ENCODE measurements at regions not wholly inside any gene's neighbourhood (a gene's known extent, or its start where the extent isn't known, plus 50 kb on each side); places are given as distances from the start of the nearest gene placed in this dataset.

DNA sequence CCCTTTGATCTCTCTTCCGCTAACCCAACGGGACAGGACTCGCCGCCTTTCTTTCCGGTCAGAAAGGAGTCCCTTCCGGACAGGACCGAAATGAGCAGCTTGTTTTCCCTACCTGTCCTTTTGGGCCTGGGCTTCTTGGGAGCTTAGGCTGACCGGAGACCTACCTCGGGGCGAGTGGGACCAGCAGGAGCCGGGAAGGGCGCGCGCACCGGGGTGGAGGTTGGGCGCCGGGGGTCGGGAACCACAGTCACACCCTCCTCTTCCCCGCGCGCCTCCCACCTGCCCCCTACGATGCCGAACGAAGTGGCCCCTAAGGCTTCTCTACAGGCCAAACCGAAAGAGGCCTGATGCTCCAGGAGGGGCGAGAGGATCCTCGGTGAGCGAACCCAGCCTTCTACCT lies 95.2 kb downstream of the PRKAB2 start:
- TF ChIP-seq POLR2AphosphoS5 (IDR thresholded peaks at IDR 0.05; ENCODE audit: low read depth, low read length) (no peak), SIN3A (IDR thresholded peaks at IDR 0.05; ENCODE audit: borderline replicate concordance, insufficient read depth, low read length) (no peak), TAF1 (IDR thresholded peaks at IDR 0.05; ENCODE audit: borderline replicate concordance, insufficient read depth, low read length) (no peak)
- TF ChIP-seq, protein P1, sequence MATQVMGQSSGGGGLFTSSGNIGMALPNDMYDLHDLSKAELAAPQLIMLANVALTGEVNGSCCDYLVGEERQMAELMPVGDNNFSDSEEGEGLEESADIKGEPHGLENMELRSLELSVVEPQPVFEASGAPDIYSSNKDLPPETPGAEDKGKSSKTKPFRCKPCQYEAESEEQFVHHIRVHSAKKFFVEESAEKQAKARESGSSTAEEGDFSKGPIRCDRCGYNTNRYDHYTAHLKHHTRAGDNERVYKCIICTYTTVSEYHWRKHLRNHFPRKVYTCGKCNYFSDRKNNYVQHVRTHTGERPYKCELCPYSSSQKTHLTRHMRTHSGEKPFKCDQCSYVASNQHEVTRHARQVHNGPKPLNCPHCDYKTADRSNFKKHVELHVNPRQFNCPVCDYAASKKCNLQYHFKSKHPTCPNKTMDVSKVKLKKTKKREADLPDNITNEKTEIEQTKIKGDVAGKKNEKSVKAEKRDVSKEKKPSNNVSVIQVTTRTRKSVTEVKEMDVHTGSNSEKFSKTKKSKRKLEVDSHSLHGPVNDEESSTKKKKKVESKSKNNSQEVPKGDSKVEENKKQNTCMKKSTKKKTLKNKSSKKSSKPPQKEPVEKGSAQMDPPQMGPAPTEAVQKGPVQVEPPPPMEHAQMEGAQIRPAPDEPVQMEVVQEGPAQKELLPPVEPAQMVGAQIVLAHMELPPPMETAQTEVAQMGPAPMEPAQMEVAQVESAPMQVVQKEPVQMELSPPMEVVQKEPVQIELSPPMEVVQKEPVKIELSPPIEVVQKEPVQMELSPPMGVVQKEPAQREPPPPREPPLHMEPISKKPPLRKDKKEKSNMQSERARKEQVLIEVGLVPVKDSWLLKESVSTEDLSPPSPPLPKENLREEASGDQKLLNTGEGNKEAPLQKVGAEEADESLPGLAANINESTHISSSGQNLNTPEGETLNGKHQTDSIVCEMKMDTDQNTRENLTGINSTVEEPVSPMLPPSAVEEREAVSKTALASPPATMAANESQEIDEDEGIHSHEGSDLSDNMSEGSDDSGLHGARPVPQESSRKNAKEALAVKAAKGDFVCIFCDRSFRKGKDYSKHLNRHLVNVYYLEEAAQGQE (IDR thresholded peaks at IDR 0.05; ENCODE audit: insufficient read depth in 1 of 2, low read depth in 2 of 2, low read length in 2 of 2), result no peak

DNA sequence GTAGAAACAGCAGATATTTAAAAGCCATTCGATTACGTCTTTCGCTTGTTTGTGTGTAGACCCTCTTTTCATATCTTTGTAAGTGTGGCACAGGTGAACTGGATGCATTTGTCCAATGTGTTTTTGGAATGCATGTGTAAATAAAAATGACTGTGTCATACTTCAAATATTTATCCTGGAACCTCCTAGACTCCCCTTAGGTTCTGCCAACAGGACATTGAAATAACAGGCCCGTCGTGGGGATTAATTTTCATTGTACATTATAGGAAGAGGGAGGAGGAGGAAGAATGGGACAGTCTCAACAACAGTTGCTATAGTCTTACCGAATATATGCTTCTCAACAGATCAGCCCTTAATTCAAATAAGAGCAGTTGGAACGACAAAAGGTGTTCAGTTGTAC lies 95.8 kb downstream of the PRKAB2 start:
- TF ChIP-seq POLR2AphosphoS5 (IDR thresholded peaks at IDR 0.05; ENCODE audit: low read depth, low read length), result no peak
- TF ChIP-seq FOXP2 (optimal IDR thresholded peaks at IDR 0.05; ENCODE audit: borderline replicate concordance, extremely low read depth, extremely low read length, insufficient read depth), result no peak
- TF ChIP-seq SIN3A (IDR thresholded peaks at IDR 0.05; ENCODE audit: borderline replicate concordance, insufficient read depth, low read length), result no peak
- TF ChIP-seq, protein P1 (IDR thresholded peaks at IDR 0.05; ENCODE audit: insufficient read depth in 1 of 2, low read depth in 2 of 2, low read length in 2 of 2), result no peak
- no peak for TF ChIP-seq TAF1 (IDR thresholded peaks at IDR 0.05; ENCODE audit: borderline replicate concordance, insufficient read depth, low read length)

DNA sequence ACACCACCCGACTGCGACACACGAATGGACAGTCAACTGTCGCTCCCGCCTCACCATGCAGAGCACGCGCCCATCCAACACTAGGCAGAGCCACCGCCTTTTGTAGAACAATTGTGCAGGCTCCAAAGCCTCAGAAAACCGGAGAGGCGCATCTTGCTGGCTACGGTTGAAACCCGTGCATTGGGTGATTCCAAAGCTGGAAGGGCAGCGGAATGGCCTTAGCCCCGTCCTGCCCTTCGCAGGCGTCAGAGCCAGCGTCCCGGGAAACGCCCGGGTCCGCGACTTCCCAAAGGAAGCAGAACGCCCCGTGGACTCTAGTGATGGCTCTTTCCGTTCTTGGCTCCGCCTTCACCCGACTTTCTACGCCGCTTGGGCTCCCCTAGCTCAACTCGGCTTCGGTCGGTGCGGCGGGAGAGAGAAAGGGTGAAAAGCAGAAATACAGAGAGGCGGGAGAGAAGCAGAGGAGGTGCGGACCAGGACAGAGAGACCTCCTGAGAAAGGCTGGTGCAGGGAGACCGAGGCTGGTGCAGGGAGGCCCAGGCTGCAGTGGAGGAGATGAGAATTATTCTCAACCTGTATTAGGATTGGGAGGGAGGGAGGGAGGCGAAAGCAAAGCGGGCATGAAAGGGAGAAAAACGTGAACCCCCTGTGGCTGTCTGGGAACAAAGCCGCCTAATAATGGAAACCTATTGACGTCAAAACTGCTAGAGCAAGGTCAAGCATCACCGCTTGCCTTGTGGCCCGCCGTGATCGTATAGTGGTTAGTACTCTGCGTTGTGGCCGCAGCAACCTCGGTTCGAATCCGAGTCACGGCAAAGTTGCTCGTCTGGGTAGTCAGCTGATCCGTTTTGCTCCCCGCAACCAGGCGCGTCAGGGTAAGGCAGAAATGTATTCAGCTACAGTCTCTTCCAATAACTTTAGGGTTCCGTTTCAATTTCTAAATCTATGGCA lies 99.5 kb downstream of the PRKAB2 start:
- no peak for TF ChIP-seq TAF1 (IDR thresholded peaks at IDR 0.05; ENCODE audit: borderline replicate concordance, insufficient read depth, low read length)

DNA sequence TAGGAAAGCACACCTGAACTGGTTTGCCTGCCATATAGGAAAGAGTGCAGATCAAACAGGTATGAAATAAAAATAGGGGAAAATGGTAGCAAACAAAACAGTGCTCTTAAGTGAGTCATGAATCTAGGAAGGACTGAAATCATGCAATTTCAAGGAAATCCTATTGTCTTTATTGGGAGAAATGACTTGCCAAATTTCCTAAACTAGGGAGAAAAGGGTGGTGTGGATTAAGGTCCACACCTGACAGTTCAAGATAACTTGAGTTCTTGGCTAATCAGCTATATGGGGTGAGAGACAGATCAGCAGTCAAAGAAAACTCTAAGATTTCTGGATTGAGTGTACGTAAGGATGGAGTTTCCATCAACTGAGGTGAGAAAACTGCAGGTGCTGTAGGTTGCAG lies 101.1 kb downstream of the PRKAB2 start:
- TF ChIP-seq, protein P1 (IDR thresholded peaks at IDR 0.05; ENCODE audit: insufficient read depth in 1 of 2, low read depth in 2 of 2, low read length in 2 of 2), result no peak
- no peak for TF ChIP-seq SIN3A (IDR thresholded peaks at IDR 0.05; ENCODE audit: borderline replicate concordance, insufficient read depth, low read length)
- TF ChIP-seq FOXP2 (optimal IDR thresholded peaks at IDR 0.05; ENCODE audit: borderline replicate concordance, extremely low read depth, extremely low read length, insufficient read depth), result no peak
- no peak for TF ChIP-seq TAF1 (IDR thresholded peaks at IDR 0.05; ENCODE audit: borderline replicate concordance, insufficient read depth, low read length)
- TF ChIP-seq POLR2AphosphoS5 (IDR thresholded peaks at IDR 0.05; ENCODE audit: low read depth, low read length), result no peak

DNA sequence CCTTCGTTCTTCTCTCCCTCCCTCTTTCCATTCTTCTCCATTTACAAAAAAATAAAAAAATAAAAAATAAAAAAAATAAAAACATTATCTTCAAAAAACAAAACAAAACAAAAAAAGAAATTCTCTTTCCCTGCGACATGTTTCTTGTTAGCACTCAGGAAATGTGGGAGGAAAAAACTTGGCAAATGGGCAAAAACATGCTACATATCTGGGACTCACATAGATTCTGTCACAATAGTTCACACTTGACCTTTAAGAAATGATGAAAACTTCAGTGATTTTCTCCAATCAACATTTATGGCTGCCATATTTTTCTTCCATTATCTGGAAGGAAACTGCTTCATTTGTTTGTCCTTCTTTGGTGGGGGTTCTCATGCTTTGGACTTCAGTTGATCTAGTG lies 109.3 kb downstream of the PRKAB2 start:
- no peak for TF ChIP-seq FOXP2 (optimal IDR thresholded peaks at IDR 0.05; ENCODE audit: borderline replicate concordance, extremely low read depth, extremely low read length, insufficient read depth)
- TF ChIP-seq, protein P1 (IDR thresholded peaks at IDR 0.05; ENCODE audit: insufficient read depth in 1 of 2, low read depth in 2 of 2, low read length in 2 of 2), result no peak
- no peak for TF ChIP-seq TAF1 (IDR thresholded peaks at IDR 0.05; ENCODE audit: borderline replicate concordance, insufficient read depth, low read length)
- no peak for TF ChIP-seq SIN3A (IDR thresholded peaks at IDR 0.05; ENCODE audit: borderline replicate concordance, insufficient read depth, low read length)
- no peak for TF ChIP-seq POLR2AphosphoS5 (IDR thresholded peaks at IDR 0.05; ENCODE audit: low read depth, low read length)
